SK-N-SH treated with all-trans-retinoic acid at 6 μM for 48 hours (cell line): ENCODE measurements at regions not wholly inside any gene's neighbourhood (a gene's known extent, or its start where the extent isn't known, plus 50 kb on each side); places are given as distances from the start of the nearest gene placed in this dataset.

Experiments used
- ATAC-seq: fragments of 200-7000 bp; cut with Tn5 transposase; 3 replicates; pipeline ENCODE4 v1.9.1; 2020; ENCODE audit warnings: mild to moderate bottlenecking, moderate library complexity
- ARNTL ChIP-seq: fragments of 450-650 bp; formaldehyde crosslinking; IDR thresholded peaks from 2 replicates; pipeline ENCODE4 v1.5.0; 2020; ENCODE audit warnings: low read depth, mild to moderate bottlenecking, moderate library complexity, borderline replicate concordance
- BACH2 ChIP-seq: fragments of 250-450 bp; sonication (Bioruptor Pico); IDR thresholded peaks from 2 replicates; pipeline ENCODE4 v1.9.0; 2021; ENCODE audit warnings: mild to moderate bottlenecking, borderline replicate concordance
- CREB5 ChIP-seq: fragments of 250-450 bp; sonication (Bioruptor Pico); IDR thresholded peaks from 2 replicates; pipeline ENCODE4 v1.5.1; 2020; ENCODE audit warnings: low read depth, mild to moderate bottlenecking, moderate library complexity
- CSDC2 ChIP-seq: fragments of 250-450 bp; sonication (Bioruptor Pico); IDR thresholded peaks from 2 replicates; pipeline ENCODE4 v1.5.0; 2020; ENCODE audit warnings: mild to moderate bottlenecking, moderate library complexity
- CSRNP3 ChIP-seq: fragments of 250-450 bp; sonication (Bioruptor Pico); IDR thresholded peaks from 2 replicates; pipeline ENCODE4 v1.5.1; 2021; ENCODE audit warnings: mild to moderate bottlenecking, moderate library complexity
- ESRRG ChIP-seq: fragments of 250-450 bp; sonication (Bioruptor Pico); IDR thresholded peaks from 2 replicates; pipeline ENCODE4 v1.6.1; 2021; ENCODE audit warnings: mild to moderate bottlenecking
- GLIS3 ChIP-seq: fragments of 250-450 bp; sonication (Bioruptor Pico); IDR thresholded peaks from 2 replicates; pipeline ENCODE4 v1.5.0; 2020; ENCODE audit warnings: mild to moderate bottlenecking, moderate library complexity
- ISL1 ChIP-seq: fragments of 250-450 bp; sonication (Bioruptor Pico); IDR thresholded peaks from 2 replicates; pipeline ENCODE4 v2.1.2; 2022; ENCODE audit warnings: mild to moderate bottlenecking, moderate library complexity
- OSR1 ChIP-seq: fragments of 250-450 bp; sonication (Bioruptor Pico); IDR thresholded peaks from 2 replicates; pipeline ENCODE4 v1.8.0; 2022; ENCODE audit warnings: moderate library complexity, mild to moderate bottlenecking, inconsistent platforms
- PATZ1 ChIP-seq: fragments of 250-450 bp; sonication (Bioruptor Pico); IDR thresholded peaks from 2 replicates; pipeline ENCODE4 v1.8.0; 2020; ENCODE audit warnings: mild to moderate bottlenecking, moderate library complexity, borderline replicate concordance
- POU6F1 ChIP-seq: fragments of 250-450 bp; sonication (Bioruptor Pico); IDR thresholded peaks from 2 replicates; pipeline ENCODE4 v1.8.0; 2021; ENCODE audit warnings: low read depth, mild to moderate bottlenecking, moderate library complexity, borderline replicate concordance
- PPARA ChIP-seq: fragments of 250-450 bp; sonication (Bioruptor Pico); IDR thresholded peaks from 2 replicates; pipeline ENCODE4 v1.5.0; 2020; ENCODE audit warnings: mild to moderate bottlenecking, borderline replicate concordance
- RARB ChIP-seq: fragments of 250-450 bp; sonication (Bioruptor Pico); IDR thresholded peaks from 2 replicates; pipeline ENCODE4 v1.8.0; 2021; ENCODE audit warnings: mild to moderate bottlenecking, moderate library complexity
- SNAI2 ChIP-seq: fragments of 250-450 bp; sonication (Bioruptor Pico); IDR thresholded peaks from 2 replicates; pipeline ENCODE4 v1.5.0; 2020; ENCODE audit warnings: mild to moderate bottlenecking, moderate library complexity
- TCF4 ChIP-seq: fragments of 250-450 bp; sonication (Bioruptor Pico); IDR thresholded peaks from 2 replicates; pipeline ENCODE4 v1.8.0; 2021; ENCODE audit warnings: mild to moderate bottlenecking, moderate library complexity, borderline replicate concordance
- TOX ChIP-seq: fragments of 250-450 bp; sonication (Bioruptor Pico); IDR thresholded peaks from 2 replicates; pipeline ENCODE4 v1.8.0; 2021; ENCODE audit warnings: mild to moderate bottlenecking, moderate library complexity, borderline replicate concordance
- TSHZ2 ChIP-seq: fragments of 250-450 bp; sonication (Bioruptor Pico); IDR thresholded peaks from 2 replicates; pipeline ENCODE4 v1.5.0; 2020; ENCODE audit warnings: mild to moderate bottlenecking, moderate library complexity
- ZC3H10 ChIP-seq: fragments of 250-450 bp; sonication (Bioruptor Pico); IDR thresholded peaks from 2 replicates; pipeline ENCODE4 v1.5.1; 2021; ENCODE audit warnings: mild to moderate bottlenecking, moderate library complexity
- ZFP30 ChIP-seq: fragments of 450-650 bp; formaldehyde crosslinking; IDR thresholded peaks from 2 replicates; pipeline ENCODE4 v1.5.0; 2022; ENCODE audit warnings: mild to moderate bottlenecking, moderate library complexity
- ZNF565 ChIP-seq: fragments of 450-650 bp; formaldehyde crosslinking; conservative IDR thresholded peaks from 2 replicates; pipeline ENCODE4 v1.5.0; 2020; ENCODE audit warnings: low read depth, mild to moderate bottlenecking, moderate library complexity
- ZNF70 ChIP-seq: fragments of 450-650 bp; formaldehyde crosslinking; IDR thresholded peaks from 2 replicates; pipeline ENCODE4 v1.5.0; 2020; ENCODE audit warnings: mild to moderate bottlenecking, moderate library complexity

- ATAC-seq, result peak; percentile 79
- TF ChIP-seq CSDC2 (CRISPR knock-in tag) (no peak), ZFP30 (CRISPR knock-in tag) (no peak), CREB5 (CRISPR knock-in tag) (no peak), BACH2 (no peak), CSRNP3 (CRISPR knock-in tag) (no peak), ZNF565 (CRISPR knock-in tag) (no peak), POU6F1 (CRISPR knock-in tag) (no peak), TCF4 (CRISPR knock-in tag) (no peak), SNAI2 (CRISPR knock-in tag) (no peak), GLIS3 (CRISPR knock-in tag) (no peak), PATZ1 (CRISPR knock-in tag) (no peak), ARNTL (CRISPR knock-in tag) (no peak), ZC3H10 (CRISPR knock-in tag) (no peak), RARB (CRISPR knock-in tag) (no peak), ISL1 (CRISPR knock-in tag) (no peak)
Observed at GRCh38 chr2:204024503-204024902, 87.9 kb downstream of the ICOS start.

- ATAC-seq, result no peak
- TF ChIP-seq ZNF565 (CRISPR knock-in tag) (no peak), ESRRG (CRISPR knock-in tag) (no peak), POU6F1 (CRISPR knock-in tag) (no peak), TOX (no peak), ZC3H10 (CRISPR knock-in tag) (no peak)
Observed at GRCh38 chr2:204024906-204025475, 88.4 kb downstream of the ICOS start.

- ATAC-seq, result no peak
Observed at GRCh38 chr2:204026294-204026693, 89.7 kb downstream of the ICOS start.

More at GRCh38 chr2:204026294-204026693, 89.7 kb downstream of the ICOS start:
- TF ChIP-seq TSHZ2 (CRISPR knock-in tag), result no peak
- TF ChIP-seq ZNF70 (CRISPR knock-in tag), result no peak
- TF ChIP-seq POU6F1 (CRISPR knock-in tag), result no peak
- no peak for TF ChIP-seq ZNF565 (CRISPR knock-in tag)
- TF ChIP-seq BACH2, result no peak
- TF ChIP-seq CSRNP3 (CRISPR knock-in tag), result no peak
- no peak for TF ChIP-seq ZFP30 (CRISPR knock-in tag)
- no peak for TF ChIP-seq OSR1 (CRISPR knock-in tag)
- TF ChIP-seq CREB5 (CRISPR knock-in tag), result no peak
- no peak for TF ChIP-seq PPARA (CRISPR knock-in tag)
- TF ChIP-seq ARNTL (CRISPR knock-in tag), result no peak
- no peak for TF ChIP-seq ISL1 (CRISPR knock-in tag)
- TF ChIP-seq, all 23 proteins: peak for 0
